ENCODE measurements at regions not wholly inside any gene's neighbourhood (a gene's known extent, or its start where the extent isn't known, plus 50 kb on each side); places are given as distances from the start of the nearest gene placed in this dataset.

- CTCF ChIA-PET: no interaction called here
- no peak for DNase-seq (ENCODE audit: low read depth, low spot score)
- Histone ChIP-seq H3K27ac (ENCODE audit: low read depth, low read length) (no peak overlapping the region), H3K9me3 (ENCODE audit: control insufficient read depth, insufficient read depth, low read length) (no peaks in the 10 kb centered on the region), H3K27me3 (ENCODE audit: control insufficient read depth, insufficient read depth, low read length) (no peaks in the 10 kb centered on the region), H3K4me3 (ENCODE audit: low read depth, low read length) (no peak overlapping the region)
- TF ChIP-seq, protein P1, sequence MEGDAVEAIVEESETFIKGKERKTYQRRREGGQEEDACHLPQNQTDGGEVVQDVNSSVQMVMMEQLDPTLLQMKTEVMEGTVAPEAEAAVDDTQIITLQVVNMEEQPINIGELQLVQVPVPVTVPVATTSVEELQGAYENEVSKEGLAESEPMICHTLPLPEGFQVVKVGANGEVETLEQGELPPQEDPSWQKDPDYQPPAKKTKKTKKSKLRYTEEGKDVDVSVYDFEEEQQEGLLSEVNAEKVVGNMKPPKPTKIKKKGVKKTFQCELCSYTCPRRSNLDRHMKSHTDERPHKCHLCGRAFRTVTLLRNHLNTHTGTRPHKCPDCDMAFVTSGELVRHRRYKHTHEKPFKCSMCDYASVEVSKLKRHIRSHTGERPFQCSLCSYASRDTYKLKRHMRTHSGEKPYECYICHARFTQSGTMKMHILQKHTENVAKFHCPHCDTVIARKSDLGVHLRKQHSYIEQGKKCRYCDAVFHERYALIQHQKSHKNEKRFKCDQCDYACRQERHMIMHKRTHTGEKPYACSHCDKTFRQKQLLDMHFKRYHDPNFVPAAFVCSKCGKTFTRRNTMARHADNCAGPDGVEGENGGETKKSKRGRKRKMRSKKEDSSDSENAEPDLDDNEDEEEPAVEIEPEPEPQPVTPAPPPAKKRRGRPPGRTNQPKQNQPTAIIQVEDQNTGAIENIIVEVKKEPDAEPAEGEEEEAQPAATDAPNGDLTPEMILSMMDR (IDR thresholded peaks at IDR 0.05; ENCODE audit: low read depth, low read length): no peak
- POLR2A ChIA-PET: no interaction called here
These were observed 309.1 kb upstream of the NRIP1 start for GRCh38 chr21:15373941-15374340.

GRCh38 chr21:15379776-15380175, 315.0 kb upstream of the NRIP1 start:
- Histone ChIP-seq H3K4me3 (ENCODE audit: low read depth, low read length) (no peak overlapping the region), H3K9me3 (ENCODE audit: control insufficient read depth, insufficient read depth, low read length) (no peaks in the 10 kb centered on the region), H3K27ac (ENCODE audit: low read depth, low read length) (no peak overlapping the region), H3K27me3 (ENCODE audit: control insufficient read depth, insufficient read depth, low read length) (no peaks in the 10 kb centered on the region)
- ChIA-PET CTCF (no interaction called here), POLR2A (no interaction called here)
- TF ChIP-seq, protein P1 (IDR thresholded peaks at IDR 0.05; ENCODE audit: low read depth, low read length): no peak
- DNase-seq (ENCODE audit: low read depth, low spot score): no peak

GRCh38 chr21:15383588-15383987, 318.8 kb upstream of the NRIP1 start:
- no peak overlapping the region for H3K27ac ChIP-seq (ENCODE audit: low read depth, low read length)
- ChIA-PET POLR2A (no interaction called here), CTCF (no interaction called here)
- no peak for DNase-seq (ENCODE audit: low read depth, low spot score)
- no peak overlapping the region for H3K4me3 ChIP-seq (ENCODE audit: low read depth, low read length)
- H3K27me3 ChIP-seq (ENCODE audit: control insufficient read depth, insufficient read depth, low read length): no peaks in the 10 kb centered on the region
- H3K9me3 ChIP-seq (ENCODE audit: control insufficient read depth, insufficient read depth, low read length): no peaks in the 10 kb centered on the region
- TF ChIP-seq, protein P1 (IDR thresholded peaks at IDR 0.05; ENCODE audit: low read depth, low read length): no peak

GRCh38 chr21:15390049-15390448, 325.2 kb upstream of the NRIP1 start:
- no peaks in the 10 kb centered on the region for H3K9me3 ChIP-seq (ENCODE audit: control insufficient read depth, insufficient read depth, low read length)
- ChIA-PET POLR2A (no interaction called here), CTCF (no interaction called here)
- no peak for DNase-seq (ENCODE audit: low read depth, low spot score)
- H3K27me3 ChIP-seq (ENCODE audit: control insufficient read depth, insufficient read depth, low read length): no peaks in the 10 kb centered on the region
- TF ChIP-seq, protein P1 (IDR thresholded peaks at IDR 0.05; ENCODE audit: low read depth, low read length): no peak
- no peak overlapping the region for H3K4me3 ChIP-seq (ENCODE audit: low read depth, low read length)
- no peak overlapping the region for H3K27ac ChIP-seq (ENCODE audit: low read depth, low read length)

- H3K4me3 ChIP-seq (ENCODE audit: low read depth, low read length): no peak overlapping the region
- CTCF ChIA-PET: no interaction called here
- no peaks in the 10 kb centered on the region; the same call in 1 of the 2 replicates for H3K9me3 ChIP-seq (ENCODE audit: control insufficient read depth, insufficient read depth, low read length)
- no peaks in the 10 kb centered on the region for H3K27me3 ChIP-seq (ENCODE audit: control insufficient read depth, insufficient read depth, low read length)
- TF ChIP-seq, protein P1 (IDR thresholded peaks at IDR 0.05; ENCODE audit: low read depth, low read length): no peak
- no peak overlapping the region for H3K27ac ChIP-seq (ENCODE audit: low read depth, low read length)
- POLR2A ChIA-PET: no interaction called here
- no peak for DNase-seq (ENCODE audit: low read depth, low spot score)
These were observed 332.5 kb upstream of the NRIP1 start for GRCh38 chr21:15397258-15397657.
